Amniotic stem cell (primary cell): ENCODE measurements at regions not wholly inside any gene's neighbourhood (a gene's known extent, or its start where the extent isn't known, plus 50 kb on each side); places are given as distances from the start of the nearest gene placed in this dataset.

Experiments used
- DNase-seq: peaks from one replicate; lab custom pipeline; 2025; lab: John Stamatoyannopoulos, UW

GRCh38 chr9:23441275-23441674 lies 384.8 kb downstream of the ELAVL2 start:
- no peak for DNase-seq

- no peak for DNase-seq
Measured at GRCh38 chr9:23444658-23445057, 381.4 kb downstream of the ELAVL2 start.

GRCh38 chr9:23447166-23447565 lies 378.9 kb downstream of the ELAVL2 start:
- DNase-seq, result no peak

DNA sequence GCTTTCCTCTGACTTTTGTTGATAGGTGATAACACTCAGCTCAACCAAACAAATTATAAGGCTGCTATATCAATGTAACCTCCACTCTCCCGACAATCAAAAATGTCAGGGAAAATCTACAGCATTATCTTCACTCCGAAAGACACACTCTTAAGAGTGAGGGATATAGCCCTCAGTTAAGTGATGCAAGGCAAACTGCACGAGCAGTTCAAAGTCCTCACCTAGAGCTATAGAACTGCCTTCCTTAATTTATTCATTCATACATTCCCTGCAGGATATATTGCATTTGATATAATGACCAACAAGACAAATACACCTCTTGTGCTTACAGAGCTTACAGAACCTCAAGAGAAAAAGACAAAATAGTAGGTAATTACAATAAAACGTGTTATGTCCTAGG lies 378.1 kb downstream of the ELAVL2 start:
- DNase-seq, result no peak

DNA sequence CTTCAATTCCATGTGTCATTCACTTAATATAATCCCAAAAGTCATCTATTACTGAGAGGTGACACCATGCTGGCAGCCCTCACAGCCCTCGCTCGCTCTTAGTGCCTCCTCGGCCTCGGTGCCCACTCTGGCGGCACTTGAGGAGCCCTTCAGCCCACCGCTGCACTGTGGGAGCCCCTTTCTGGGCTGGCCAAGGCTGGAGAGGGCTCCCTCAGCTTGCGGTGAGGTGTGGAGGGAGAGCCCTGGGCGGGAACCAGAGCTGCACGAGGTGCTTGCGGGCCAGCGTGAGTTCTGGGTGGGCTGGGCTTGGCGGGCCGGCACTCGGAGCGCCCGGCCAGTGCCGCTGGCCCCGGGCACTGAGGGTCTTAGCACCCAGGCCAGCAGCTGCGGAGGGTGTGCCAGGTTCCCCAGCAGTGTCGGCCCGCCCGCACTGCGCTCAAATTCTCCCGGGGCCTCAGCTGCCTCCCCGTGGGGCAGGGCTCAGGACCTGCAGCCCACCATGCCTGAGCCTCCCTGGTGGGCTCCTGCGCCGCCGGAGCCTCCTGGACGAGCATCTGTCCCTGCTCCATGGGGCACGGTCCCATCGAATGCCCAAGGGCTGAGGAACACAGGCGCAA lies 374.1 kb downstream of the ELAVL2 start:
- no peak for DNase-seq

DNA sequence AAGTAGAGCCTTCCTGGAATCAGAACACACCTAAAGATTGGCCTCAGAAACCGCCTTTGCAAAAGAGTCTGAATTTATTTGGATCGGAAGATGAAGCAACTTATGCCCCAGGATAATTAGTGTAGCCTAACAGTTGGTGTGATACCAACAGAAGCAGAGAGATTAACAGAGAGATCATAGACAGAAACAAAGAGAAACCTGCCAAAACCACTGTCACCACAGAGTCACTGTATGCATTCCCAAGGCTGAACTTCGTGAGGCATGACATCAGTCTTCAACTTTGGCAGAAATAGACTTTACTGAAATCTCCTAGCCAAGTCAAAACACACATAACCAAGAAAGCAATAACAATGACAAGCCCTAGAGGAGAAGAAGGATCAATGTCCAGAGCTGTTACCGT lies 361.8 kb downstream of the ELAVL2 start:
- DNase-seq, result no peak

- no peak for DNase-seq
Measured at GRCh38 chr9:23467276-23467675, 358.8 kb downstream of the ELAVL2 start.

- DNase-seq, result no peak
Measured at GRCh38 chr9:23477908-23478307, 348.1 kb downstream of the ELAVL2 start.

- no peak for DNase-seq
Measured at GRCh38 chr9:23483566-23483965, 342.5 kb downstream of the ELAVL2 start.

DNA sequence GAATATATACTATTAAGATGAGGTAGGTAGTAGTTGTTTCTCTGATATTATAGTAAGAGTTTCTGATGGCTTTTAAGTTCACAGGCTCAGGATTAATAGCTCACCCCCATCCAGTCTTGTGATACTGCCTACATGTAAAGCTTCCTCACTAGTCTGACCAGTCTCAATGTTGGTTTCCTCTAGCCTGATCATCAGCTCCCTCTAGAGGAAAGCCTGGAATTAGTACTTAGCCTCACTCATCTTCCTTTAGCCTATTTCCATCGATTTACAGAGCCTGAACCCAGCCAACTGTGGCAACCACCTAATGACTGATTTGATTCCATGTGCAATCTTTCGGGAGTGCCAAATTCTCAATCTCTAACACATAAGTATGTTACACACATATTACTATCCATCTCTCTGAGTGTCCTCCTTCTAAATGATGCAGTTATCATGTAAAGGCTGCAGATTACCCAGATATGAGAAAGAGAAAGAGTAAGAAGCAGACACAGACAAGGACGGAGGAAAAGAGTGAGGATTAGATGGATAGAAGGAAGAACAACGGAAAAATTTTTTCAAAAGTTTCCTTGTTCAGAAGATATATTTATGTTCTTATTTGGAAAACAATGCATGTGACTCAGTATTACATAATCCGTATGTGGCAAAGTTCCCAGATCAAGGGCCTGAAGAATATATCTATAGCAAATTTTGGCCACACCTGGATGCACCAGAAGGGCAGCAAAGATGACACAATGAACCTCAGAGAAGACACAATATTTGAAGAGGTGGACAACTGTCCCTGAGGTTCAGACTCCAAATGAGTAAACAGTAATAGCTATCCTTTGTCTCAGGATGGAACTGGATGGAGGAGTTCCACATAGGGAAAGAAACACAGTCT lies 333.7 kb downstream of the ELAVL2 start:
- peak; percentile 8 for DNase-seq

GRCh38 chr9:23493219-23493618 lies 332.8 kb downstream of the ELAVL2 start:
- no peak for DNase-seq

GRCh38 chr9:23496489-23497136 lies 329.4 kb downstream of the ELAVL2 start:
- DNase-seq, result no peak

GRCh38 chr9:23497137-23497504 lies 328.9 kb downstream of the ELAVL2 start:
- DNase-seq, result no peak

GRCh38 chr9:23502004-23502403 lies 324.0 kb downstream of the ELAVL2 start:
- no peak for DNase-seq

- no peak for DNase-seq
Measured at GRCh38 chr9:23522952-23523351, 303.1 kb downstream of the ELAVL2 start.

DNA sequence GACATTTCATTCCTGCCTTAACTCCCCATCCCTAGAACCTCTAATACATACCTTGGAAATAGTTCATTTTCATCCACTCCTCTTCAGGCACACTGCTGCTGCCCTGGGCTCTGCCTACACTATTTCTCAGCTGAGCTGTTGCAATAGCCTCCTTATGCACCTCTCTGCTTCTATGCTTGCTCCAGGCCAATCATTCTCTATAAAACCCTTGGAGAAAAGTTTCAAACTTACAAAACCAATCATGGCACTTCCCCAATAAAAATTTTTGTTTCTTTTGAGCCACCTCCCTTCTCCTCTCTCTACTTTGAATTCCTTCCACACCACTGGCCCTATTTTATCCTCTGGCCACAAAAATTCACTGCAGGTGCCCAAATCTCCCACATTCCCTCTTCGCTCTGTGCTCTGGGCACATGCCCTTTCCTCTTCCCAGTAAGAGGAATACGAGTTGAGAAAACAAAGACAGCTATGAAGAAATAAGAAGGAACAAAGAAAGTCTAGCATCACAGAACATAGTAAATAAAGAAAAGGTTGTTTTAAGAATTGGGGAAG lies 301.4 kb downstream of the ELAVL2 start:
- DNase-seq, result no peak

DNA sequence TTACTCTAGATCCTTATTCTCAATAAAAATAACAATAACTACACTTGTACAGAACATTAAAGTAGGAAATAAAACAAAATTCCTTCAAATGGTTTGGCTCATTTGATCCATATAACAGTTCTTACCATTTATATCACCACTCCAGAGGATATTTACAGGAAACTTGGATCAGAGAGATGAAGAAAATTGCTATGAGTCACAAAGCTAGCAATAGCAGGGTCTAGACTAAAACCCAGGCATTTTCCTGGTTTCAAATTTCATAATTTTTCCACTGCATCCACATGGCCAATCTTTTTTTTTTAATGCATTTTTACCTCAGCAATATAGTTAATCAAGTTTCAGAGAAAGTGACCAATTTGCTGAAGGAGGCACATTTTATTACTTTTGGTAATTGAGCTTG lies 299.2 kb downstream of the ELAVL2 start:
- no peak for DNase-seq

DNA sequence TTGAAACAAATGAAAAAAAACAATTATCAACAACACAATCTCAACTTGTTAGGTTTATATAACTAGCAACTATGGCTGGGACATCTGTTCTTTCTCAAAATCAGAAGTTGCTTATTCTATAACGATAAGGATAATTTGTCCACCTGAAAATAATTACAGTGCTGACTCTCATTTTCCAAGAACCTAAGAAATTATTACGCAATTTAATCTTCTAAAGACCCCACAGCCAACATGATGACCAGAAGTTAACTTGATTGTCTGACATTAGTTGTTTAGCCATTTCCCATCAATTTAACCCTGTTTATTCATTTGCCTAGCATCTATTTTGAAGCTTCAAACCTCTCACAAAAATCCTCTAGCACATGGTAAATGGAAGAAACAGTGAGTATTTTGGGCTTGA lies 293.8 kb downstream of the ELAVL2 start:
- DNase-seq, result no peak

DNA sequence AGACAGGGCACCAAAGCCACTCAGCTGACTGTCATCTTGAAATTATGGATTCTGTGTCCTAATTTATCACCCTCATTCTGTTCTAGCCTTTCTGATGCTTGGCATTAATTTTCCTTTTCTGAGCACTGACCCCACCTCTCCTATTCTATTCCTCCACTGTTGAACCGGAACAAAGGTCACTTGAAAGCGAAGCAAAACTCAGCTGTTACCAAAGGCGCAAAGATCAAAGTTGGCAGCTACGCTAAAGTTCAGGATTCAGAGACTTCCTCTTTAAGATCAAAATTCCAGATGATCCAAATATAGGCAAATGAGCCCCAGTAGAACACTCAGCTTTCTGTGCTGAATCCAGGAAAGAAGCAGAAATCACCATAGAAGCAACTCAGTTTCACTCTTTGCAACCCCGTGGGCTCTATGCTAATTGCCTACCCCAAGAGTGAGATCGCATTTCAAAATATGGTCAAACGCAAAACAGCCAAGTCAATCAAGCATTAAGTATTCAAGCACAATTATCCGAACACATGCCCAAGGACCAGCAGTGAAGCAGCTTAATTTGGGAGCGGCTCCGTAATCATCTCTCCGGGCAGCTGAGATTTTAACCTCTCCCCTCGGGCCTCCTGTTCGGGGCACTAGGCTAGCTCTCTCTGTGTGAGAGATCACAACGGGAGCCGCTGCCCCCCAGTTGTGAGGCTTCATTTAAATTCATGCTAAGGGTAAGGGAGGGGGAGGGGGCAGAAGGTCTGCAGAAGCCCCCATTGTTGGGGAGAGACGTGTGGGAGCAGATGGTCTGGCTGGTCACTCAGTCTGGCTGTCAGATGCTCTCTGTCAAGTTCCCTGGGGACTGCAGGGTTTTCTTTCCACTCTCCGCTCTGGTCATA lies 288.6 kb downstream of the ELAVL2 start:
- no peak for DNase-seq

GRCh38 chr9:23538067-23538402 lies 288.0 kb downstream of the ELAVL2 start:
- DNase-seq, result no peak

GRCh38 chr9:23538461-23539003 lies 287.5 kb downstream of the ELAVL2 start:
- DNase-seq, result no peak

GRCh38 chr9:23539311-23539710 lies 286.7 kb downstream of the ELAVL2 start:
- DNase-seq, result no peak
